Liver (tissue), 7 donors: ENCODE measurements at regions not wholly inside any gene's neighbourhood (a gene's known extent, or its start where the extent isn't known, plus 50 kb on each side); places are given as distances from the start of the nearest gene placed in this dataset.

Experiments used
- DNase-seq: peaks from one replicate; pipeline ENCODE4 v3.0.0-alpha.2; 2017; ENCODE audit warnings: low spot score
- H3K27ac ChIP-seq, 2 donors: one replicate each; pipeline ENCODE4 v1.7.0; 2013; ENCODE audit warnings: inconsistent platforms in 2 of 2, low read length in 2 of 2, control low read depth in 1 of 2, low read depth in 1 of 2, mild to moderate bottlenecking in 1 of 2
- H3K27me3 ChIP-seq, 4 donors: one replicate each; pipeline versions ENCODE4 v1.6.1 to v1.7.0; 2013; ENCODE audit warnings: low read length in 3 of 4, inconsistent platforms in 1 of 4, mild to moderate bottlenecking in 1 of 4, moderate library complexity in 1 of 4; ENCODE audit not compliant: control insufficient read depth in 4 of 4, insufficient read depth in 4 of 4
- H3K36me3 ChIP-seq, 4 donors: one replicate each; pipeline versions ENCODE4 v1.6.1 to v1.7.0; 2013; ENCODE audit warnings: low read length in 3 of 4, mild to moderate bottlenecking in 3 of 4, low read depth in 1 of 4, moderate library complexity in 1 of 4; ENCODE audit not compliant: control insufficient read depth in 4 of 4, insufficient read depth in 3 of 4
- H3K4me1 ChIP-seq, 4 donors: one replicate each; pipeline versions ENCODE4 v1.6.1 to v1.7.0; 2013; ENCODE audit warnings: low read length in 3 of 4, mild to moderate bottlenecking in 3 of 4, moderate library complexity in 1 of 4; ENCODE audit not compliant: control insufficient read depth in 4 of 4, insufficient read depth in 4 of 4
- H3K4me3 ChIP-seq, 3 donors: one replicate each; pipeline versions ENCODE4 v1.6.1 to v1.7.0; 2013; ENCODE audit warnings: low read length in 3 of 3, control low read depth in 1 of 3, low read depth in 1 of 3, mild to moderate bottlenecking in 1 of 3
- H3K9ac ChIP-seq, 2 donors: one replicate each; pipeline ENCODE4 v1.7.0; 2013; ENCODE audit warnings: low read length in 2 of 2, mild to moderate bottlenecking in 2 of 2, moderate library complexity in 2 of 2, control low read depth in 1 of 2, low read depth in 1 of 2
- H3K9me3 ChIP-seq, 4 donors: one replicate each; pipeline versions ENCODE4 v1.6.1 to v1.7.0; 2013; ENCODE audit warnings: low read length in 3 of 4; ENCODE audit not compliant: control insufficient read depth in 4 of 4
- ATF3 ChIP-seq: IDR thresholded peaks from 2 replicates; pipeline ENCODE4 v1.6.1; 2016; ENCODE audit warnings: antibody characterized with exemption
- FOXA1 ChIP-seq: IDR thresholded peaks from 2 replicates; pipeline ENCODE4 v1.6.1; 2016; ENCODE audit warnings: antibody characterized with exemption
- FOXA2 ChIP-seq: IDR thresholded peaks from 2 replicates; pipeline ENCODE4 v1.6.1; 2016; ENCODE audit warnings: antibody characterized with exemption
- GABPA ChIP-seq, 2 donors: IDR thresholded peaks in 1 of 2; conservative IDR thresholded peaks in 1 of 2; 2 replicates each; pipeline ENCODE4 v1.6.1; 2016; ENCODE audit warnings: antibody characterized with exemption in 2 of 2, mild to moderate bottlenecking in 1 of 2, moderate library complexity in 1 of 2
- HNF4A ChIP-seq, 2 donors: conservative IDR thresholded peaks; 2 replicates each; pipeline ENCODE4 v1.6.1; 2016; ENCODE audit warnings: antibody characterized with exemption in 2 of 2, mild to moderate bottlenecking in 2 of 2
- HNF4G ChIP-seq: IDR thresholded peaks from 2 replicates; pipeline ENCODE4 v1.6.1; 2016; ENCODE audit warnings: antibody characterized with exemption
- JUND ChIP-seq, 2 donors: IDR thresholded peaks; 2 replicates each; pipeline ENCODE4 v1.6.1; 2016; ENCODE audit warnings: antibody characterized with exemption in 2 of 2
- MAX ChIP-seq: IDR thresholded peaks from 2 replicates; pipeline ENCODE4 v1.6.1; 2016; ENCODE audit warnings: antibody characterized with exemption
- RAD21 ChIP-seq, 2 donors: IDR thresholded peaks; 2 replicates each; pipeline ENCODE4 v1.6.1; 2016; ENCODE audit warnings: antibody characterized with exemption in 2 of 2, mild to moderate bottlenecking in 2 of 2
- REST ChIP-seq: IDR thresholded peaks from 2 replicates; pipeline ENCODE4 v1.6.1; 2016; ENCODE audit warnings: antibody characterized with exemption, mild to moderate bottlenecking
- RXRA ChIP-seq, 2 donors: IDR thresholded peaks; 2 replicates each; pipeline ENCODE4 v1.6.1; 2017 to 2018; ENCODE audit warnings: antibody characterized with exemption in 2 of 2, mild to moderate bottlenecking in 1 of 2
- SP1 ChIP-seq: IDR thresholded peaks from 2 replicates; pipeline ENCODE4 v1.6.1; 2018; ENCODE audit warnings: antibody characterized with exemption, mild to moderate bottlenecking
- TAF1 ChIP-seq: conservative IDR thresholded peaks from 2 replicates; pipeline ENCODE4 v1.6.1; 2016; ENCODE audit warnings: antibody characterized with exemption, mild to moderate bottlenecking
- YY1 ChIP-seq: IDR thresholded peaks from 2 replicates; pipeline ENCODE4 v1.6.1; 2016; ENCODE audit warnings: antibody characterized with exemption, mild to moderate bottlenecking
- ZBTB33 ChIP-seq: IDR thresholded peaks from 2 replicates; pipeline ENCODE4 v1.6.1; 2016; ENCODE audit warnings: antibody characterized with exemption
- whole genome bisulfite sequencing: extraction: QIAGEN DNeasy Blood & Tissue Kit; methylation state at CpG from one replicate; pipeline ENCODE4 v1.1.7; 2013; 5-methylcytosine and 5-hydroxymethylcytosine counted together
- donor health status: healthy.
- donor health status: healthy.
- donor health status: healthy.
- donor health status: healthy.

GRCh38 chr13:111395511-111396393, 75.3 kb downstream of the TEX29 start:
- no peaks in the 10 kb centered on the region for H3K27me3 ChIP-seq
- H3K27ac ChIP-seq: no peak overlapping the region
- H3K4me3 ChIP-seq: no peak overlapping the region
- no peaks in the 10 kb centered on the region for H3K4me1 ChIP-seq
- WGBS: 90% methylated on average over 9 of the region's 9 CpGs
- H3K9ac ChIP-seq: no peak overlapping the region
- TF ChIP-seq HNF4G (no peak), ZBTB33 (no peak), MAX (no peak), FOXA2 (no peak), GABPA (IDR thresholded peaks at IDR 0.05 in 1 of 2, conservative IDR thresholded peaks at IDR 0.05 in 1 of 2) (no peak), SP1 (no peak), TAF1 (no peak), YY1 (no peak), REST (no peak)
- H3K9me3 ChIP-seq: no peaks in the 10 kb centered on the region
- peak; percentile 16 for DNase-seq
- no peaks in the 10 kb centered on the region for H3K36me3 ChIP-seq

GRCh38 chr13:111396457-111396856, 76.0 kb downstream of the TEX29 start:
- no peaks in the 10 kb centered on the region for H3K27me3 ChIP-seq
- no peaks in the 10 kb centered on the region for H3K9me3 ChIP-seq
- H3K4me3 ChIP-seq: no peak overlapping the region
- no peaks in the 10 kb centered on the region for H3K36me3 ChIP-seq
- no peak for TF ChIP-seq FOXA1
- TF ChIP-seq GABPA (IDR thresholded peaks at IDR 0.05 in 1 of 2, conservative IDR thresholded peaks at IDR 0.05 in 1 of 2): no peak
- TF ChIP-seq RAD21 (IDR thresholded peaks at IDR 0.05): no peak
- no peak for TF ChIP-seq MAX
- TF ChIP-seq FOXA2: no peak
- TF ChIP-seq ATF3: no peak
- TF ChIP-seq HNF4A (conservative IDR thresholded peaks at IDR 0.05): no peak
- no peak for TF ChIP-seq JUND (IDR thresholded peaks at IDR 0.05)
- TF ChIP-seq TAF1: no peak
- TF ChIP-seq RXRA (IDR thresholded peaks at IDR 0.05): no peak
- no peak overlapping the region for H3K9ac ChIP-seq
- peak; percentile 26 for DNase-seq
- 80% methylated on average over 12 of the region's 12 CpGs for WGBS
- no peaks in the 10 kb centered on the region for H3K4me1 ChIP-seq
- no peak overlapping the region for H3K27ac ChIP-seq
